Panc1 (cell line): ENCODE measurements at regions not wholly inside any gene's neighbourhood (a gene's known extent, or its start where the extent isn't known, plus 50 kb on each side); places are given as distances from the start of the nearest gene placed in this dataset.

Source experiments
- POLR2AphosphoS5 ChIP-seq: IDR thresholded peaks from 2 replicates; pipeline ENCODE4 v1.6.1; 2012; ENCODE audit warnings: mild to moderate bottlenecking, low read depth, low read length, moderate library complexity
- SIN3A ChIP-seq: IDR thresholded peaks from 2 replicates; pipeline ENCODE4 v1.6.1; 2012; ENCODE audit warnings: low read depth, mild to moderate bottlenecking, low read length, moderate library complexity, borderline replicate concordance; ENCODE audit not compliant: insufficient read depth
- TCF7L2 ChIP-seq: IDR thresholded peaks from 2 replicates; pipeline ENCODE4 v1.6.1; 2011; ENCODE audit warnings: mild to moderate bottlenecking, low read depth, low read length, inconsistent platforms
- TF ChIP-seq, protein P1 (sequence below): fragments of 450-650 bp; IDR thresholded peaks from 2 replicates; pipeline ENCODE4 v1.5.1; 2017; ENCODE audit warnings: mild to moderate bottlenecking

- TF ChIP-seq, protein P1, sequence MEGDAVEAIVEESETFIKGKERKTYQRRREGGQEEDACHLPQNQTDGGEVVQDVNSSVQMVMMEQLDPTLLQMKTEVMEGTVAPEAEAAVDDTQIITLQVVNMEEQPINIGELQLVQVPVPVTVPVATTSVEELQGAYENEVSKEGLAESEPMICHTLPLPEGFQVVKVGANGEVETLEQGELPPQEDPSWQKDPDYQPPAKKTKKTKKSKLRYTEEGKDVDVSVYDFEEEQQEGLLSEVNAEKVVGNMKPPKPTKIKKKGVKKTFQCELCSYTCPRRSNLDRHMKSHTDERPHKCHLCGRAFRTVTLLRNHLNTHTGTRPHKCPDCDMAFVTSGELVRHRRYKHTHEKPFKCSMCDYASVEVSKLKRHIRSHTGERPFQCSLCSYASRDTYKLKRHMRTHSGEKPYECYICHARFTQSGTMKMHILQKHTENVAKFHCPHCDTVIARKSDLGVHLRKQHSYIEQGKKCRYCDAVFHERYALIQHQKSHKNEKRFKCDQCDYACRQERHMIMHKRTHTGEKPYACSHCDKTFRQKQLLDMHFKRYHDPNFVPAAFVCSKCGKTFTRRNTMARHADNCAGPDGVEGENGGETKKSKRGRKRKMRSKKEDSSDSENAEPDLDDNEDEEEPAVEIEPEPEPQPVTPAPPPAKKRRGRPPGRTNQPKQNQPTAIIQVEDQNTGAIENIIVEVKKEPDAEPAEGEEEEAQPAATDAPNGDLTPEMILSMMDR, result no peak
- TF ChIP-seq TCF7L2 (no peak), SIN3A (no peak), POLR2AphosphoS5 (no peak)
Observed at GRCh38 chr10:10787586-10787985, 230.1 kb upstream of the CELF2 start.
